GM12874 (cell line): ENCODE measurements at regions not wholly inside any gene's neighbourhood (a gene's known extent, or its start where the extent isn't known, plus 50 kb on each side); places are given as distances from the start of the nearest gene placed in this dataset.

ENCODE experiments used
- TF ChIP-seq, protein P1 (sequence below): IDR thresholded peaks from 2 replicates; pipeline ENCODE4 v1.5.1; 2011; ENCODE audit warnings: low read depth, mild to moderate bottlenecking, control low read depth, low read length, moderate library complexity; ENCODE audit not compliant: insufficient read depth

GRCh38 chr6:27608916-27609883 lies 136.3 kb upstream of the ZNF184 start:
- TF ChIP-seq, protein P1, sequence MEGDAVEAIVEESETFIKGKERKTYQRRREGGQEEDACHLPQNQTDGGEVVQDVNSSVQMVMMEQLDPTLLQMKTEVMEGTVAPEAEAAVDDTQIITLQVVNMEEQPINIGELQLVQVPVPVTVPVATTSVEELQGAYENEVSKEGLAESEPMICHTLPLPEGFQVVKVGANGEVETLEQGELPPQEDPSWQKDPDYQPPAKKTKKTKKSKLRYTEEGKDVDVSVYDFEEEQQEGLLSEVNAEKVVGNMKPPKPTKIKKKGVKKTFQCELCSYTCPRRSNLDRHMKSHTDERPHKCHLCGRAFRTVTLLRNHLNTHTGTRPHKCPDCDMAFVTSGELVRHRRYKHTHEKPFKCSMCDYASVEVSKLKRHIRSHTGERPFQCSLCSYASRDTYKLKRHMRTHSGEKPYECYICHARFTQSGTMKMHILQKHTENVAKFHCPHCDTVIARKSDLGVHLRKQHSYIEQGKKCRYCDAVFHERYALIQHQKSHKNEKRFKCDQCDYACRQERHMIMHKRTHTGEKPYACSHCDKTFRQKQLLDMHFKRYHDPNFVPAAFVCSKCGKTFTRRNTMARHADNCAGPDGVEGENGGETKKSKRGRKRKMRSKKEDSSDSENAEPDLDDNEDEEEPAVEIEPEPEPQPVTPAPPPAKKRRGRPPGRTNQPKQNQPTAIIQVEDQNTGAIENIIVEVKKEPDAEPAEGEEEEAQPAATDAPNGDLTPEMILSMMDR: peak; percentile 82

- TF ChIP-seq, protein P1: no peak
Measured at GRCh38 chr6:27605401-27606342, 132.8 kb upstream of the ZNF184 start.

DNA sequence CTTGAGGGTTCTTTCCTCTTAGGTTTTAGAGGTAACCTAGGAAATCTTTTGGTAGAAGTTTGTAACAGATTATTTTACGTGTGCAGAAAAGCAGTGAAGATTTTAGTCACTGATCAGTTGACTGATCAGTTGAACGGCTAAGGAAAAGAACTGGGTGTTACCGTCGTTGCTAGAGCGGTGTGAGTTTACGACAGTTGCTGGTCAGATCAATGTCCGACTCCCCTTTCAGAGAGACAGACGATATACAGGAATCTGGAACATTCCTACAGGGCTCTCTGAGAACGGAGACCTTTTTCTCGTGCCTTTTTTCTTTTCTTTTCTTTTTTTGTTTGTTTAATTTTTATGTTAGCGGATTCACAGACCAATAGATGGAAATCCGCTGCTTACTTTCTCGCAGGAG lies 132.1 kb upstream of the ZNF184 start:
- TF ChIP-seq, protein P1: no peak

- TF ChIP-seq, protein P1: no peak
Measured at GRCh38 chr6:27601668-27602254, 128.9 kb upstream of the ZNF184 start.

GRCh38 chr6:27599859-27600532 lies 127.1 kb upstream of the ZNF184 start:
- TF ChIP-seq, protein P1: no peak

DNA sequence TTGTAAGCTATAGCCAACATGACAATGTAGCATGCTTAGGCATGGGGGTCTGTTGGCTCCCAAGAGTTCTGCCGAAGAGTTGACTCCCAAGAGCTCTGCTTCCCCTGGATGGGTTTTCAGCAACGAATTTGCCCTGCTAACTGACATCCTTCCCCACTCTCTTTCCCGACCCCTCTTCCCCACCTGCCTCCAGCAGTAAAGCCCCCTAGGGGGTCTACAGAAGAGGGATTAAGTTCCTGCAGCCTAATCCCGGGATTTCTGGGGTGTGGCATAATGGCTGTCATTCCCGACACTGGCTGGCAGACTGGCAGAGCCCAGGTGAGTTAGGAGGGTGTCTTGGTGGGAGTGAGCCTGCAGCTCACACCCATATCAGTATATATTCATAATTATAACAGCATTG lies 121.0 kb upstream of the ZNF184 start:
- TF ChIP-seq, protein P1: no peak
